ENCODE measurements at regions not wholly inside any gene's neighbourhood (a gene's known extent, or its start where the extent isn't known, plus 50 kb on each side); places are given as distances from the start of the nearest gene placed in this dataset.

- H3K9me3 Mint-ChIP-seq = peaks cover 5 to 7% of the 10 kb centered on the region in 2 donors
These were observed 60.8 kb upstream of the SORCS2 start for GRCh38 chr4:7131498-7132031.

GRCh38 chr4:7130621-7131211, 61.6 kb upstream of the SORCS2 start:
- no peak overlapping the region for H3K27ac Mint-ChIP-seq
- no peak for ATAC-seq

More at GRCh38 chr4:7131498-7132031, 60.8 kb upstream of the SORCS2 start:
- no peak for ATAC-seq
- Mint-ChIP-seq H3K4me3 (no peak overlapping the region), H3K27ac (no peak overlapping the region), H3K27me3 (peaks cover 13% of the 10 kb centered on the region), H3K4me1 (peaks cover 4% of the 10 kb centered on the region)
- DNase-seq = no peak

GRCh38 chr4:7129871-7130620, 62.2 kb upstream of the GRPEL1 start:
- peaks cover 4% of the 10 kb centered on the region for H3K4me1 Mint-ChIP-seq
- H3K27ac Mint-ChIP-seq = no peak overlapping the region
- H3K27me3 Mint-ChIP-seq = peaks cover 15% of the 10 kb centered on the region
- ATAC-seq (no peak), DNase-seq (no peak)
- H3K4me3 Mint-ChIP-seq = no peak overlapping the region
- peaks cover 5 to 7% of the 10 kb centered on the region in 2 donors for H3K9me3 Mint-ChIP-seq

More at GRCh38 chr4:7130621-7131211, 61.6 kb upstream of the SORCS2 start:
- Mint-ChIP-seq H3K4me1 (peaks cover 4% of the 10 kb centered on the region), H3K9me3 (peaks cover 5 to 7% of the 10 kb centered on the region in 2 donors), H3K4me3 (no peak overlapping the region), H3K27me3 (peaks cover 13% of the 10 kb centered on the region)
- DNase-seq = no peak

- H3K4me3 Mint-ChIP-seq = no peak overlapping the region
- ATAC-seq = no peak
These were observed 60.8 kb upstream of the GRPEL1 start for GRCh38 chr4:7128644-7129043.

GRCh38 chr4:7128234-7128633, 60.4 kb upstream of the GRPEL1 start:
- peaks cover 5 to 7% of the 10 kb centered on the region in 2 donors for H3K9me3 Mint-ChIP-seq
- no peak for ATAC-seq
- peaks cover 20% of the 10 kb centered on the region for H3K27me3 Mint-ChIP-seq
- no peak overlapping the region for H3K27ac Mint-ChIP-seq
- DNase-seq = no peak
- H3K4me3 Mint-ChIP-seq = no peak overlapping the region
- no peaks in the 10 kb centered on the region for H3K4me1 Mint-ChIP-seq

More at GRCh38 chr4:7128644-7129043, 60.8 kb upstream of the GRPEL1 start:
- H3K9me3 Mint-ChIP-seq = peaks cover 5 to 7% of the 10 kb centered on the region in 2 donors
- no peaks in the 10 kb centered on the region for H3K4me1 Mint-ChIP-seq
- no peak for DNase-seq
- H3K27ac Mint-ChIP-seq = no peak overlapping the region
- H3K27me3 Mint-ChIP-seq = peaks cover 20% of the 10 kb centered on the region

- DNase-seq (no peak), ATAC-seq (no peak)
- peaks cover 22% of the 10 kb centered on the region for H3K27me3 Mint-ChIP-seq
- no peak overlapping the region for H3K4me3 Mint-ChIP-seq
- no peak overlapping the region for H3K27ac Mint-ChIP-seq
- peaks cover 0 to under 1% of the 10 kb centered on the region in 2 donors for H3K9me3 Mint-ChIP-seq
- no peaks in the 10 kb centered on the region for H3K4me1 Mint-ChIP-seq
These were observed 59.7 kb upstream of the GRPEL1 start for GRCh38 chr4:7127576-7127975.

- DNase-seq = no peak
- no peaks in the 10 kb centered on the region for H3K4me1 Mint-ChIP-seq
- no peaks in the 10 kb centered on the region for H3K9me3 Mint-ChIP-seq
- no peak overlapping the region for H3K27ac Mint-ChIP-seq
- H3K4me3 Mint-ChIP-seq = no peak overlapping the region
- ATAC-seq = no peak
- H3K27me3 Mint-ChIP-seq = peaks cover 28% of the 10 kb centered on the region
These were observed 59.1 kb upstream of the GRPEL1 start for GRCh38 chr4:7126981-7127380.

- Mint-ChIP-seq H3K4me3 (no peak overlapping the region), H3K4me1 (no peaks in the 10 kb centered on the region), H3K9me3 (no peaks in the 10 kb centered on the region), H3K27me3 (peaks cover 39% of the 10 kb centered on the region), H3K27ac (peak overlapping the region in 1 of 2 donors; percentile 69)
- no peak for DNase-seq
- no peak for ATAC-seq
These were observed 57.0 kb upstream of the GRPEL1 start for GRCh38 chr4:7124689-7125442.

GRCh38 chr4:7121866-7122653, 54.2 kb upstream of the GRPEL1 start:
- Mint-ChIP-seq H3K4me1 (no peaks in the 10 kb centered on the region), H3K9me3 (peaks cover 8 to 14% of the 10 kb centered on the region in 2 donors), H3K27ac (peak overlapping the region in 1 of 2 donors; percentile 51), H3K27me3 (peaks cover 54% of the 10 kb centered on the region), H3K4me3 (no peak overlapping the region)
- ATAC-seq (no peak), DNase-seq (no peak)

GRCh38 chr4:7121174-7121573, 53.3 kb upstream of the GRPEL1 start:
- H3K27me3 Mint-ChIP-seq = peaks cover 51% of the 10 kb centered on the region

GRCh38 chr4:7120341-7120740, 52.5 kb upstream of the GRPEL1 start:
- H3K4me1 Mint-ChIP-seq = no peaks in the 10 kb centered on the region
- H3K9me3 Mint-ChIP-seq = peaks cover 8 to 14% of the 10 kb centered on the region in 2 donors
- no peak overlapping the region for H3K4me3 Mint-ChIP-seq
- ATAC-seq = no peak
- H3K27me3 Mint-ChIP-seq = peaks cover 51% of the 10 kb centered on the region
- no peak for DNase-seq
- H3K27ac Mint-ChIP-seq = no peak overlapping the region

More at GRCh38 chr4:7121174-7121573, 53.3 kb upstream of the GRPEL1 start:
- DNase-seq (no peak), ATAC-seq (no peak)
- H3K4me3 Mint-ChIP-seq = no peak overlapping the region
- H3K27ac Mint-ChIP-seq = no peak overlapping the region
- H3K9me3 Mint-ChIP-seq = peaks cover 8 to 14% of the 10 kb centered on the region in 2 donors
- H3K4me1 Mint-ChIP-seq = no peaks in the 10 kb centered on the region

- Mint-ChIP-seq H3K4me1 (no peaks in the 10 kb centered on the region), H3K4me3 (no peak overlapping the region), H3K27ac (no peak overlapping the region), H3K9me3 (peaks cover 8 to 14% of the 10 kb centered on the region in 2 donors), H3K27me3 (peaks cover 43% of the 10 kb centered on the region)
- DNase-seq (no peak), ATAC-seq (no peak)
These were observed 50.4 kb upstream of the GRPEL1 start for GRCh38 chr4:7118013-7118832.

Data from stimulated activated naive CD8-positive, alpha-beta T cell treated with anti-CD3 and anti-CD28 coated beads, Interleukin-15, amount 100 ng/mL, for 72 hours (primary cell).